ENCODE measurements at regions not wholly inside any gene's neighbourhood (a gene's known extent, or its start where the extent isn't known, plus 50 kb on each side); places are given as distances from the start of the nearest gene placed in this dataset.

- TF ChIP-seq POLR2AphosphoS5 (IDR thresholded peaks at IDR 0.05) (no peak), CTCF (IDR thresholded peaks at IDR 0.05) (no peak), EP300 (IDR thresholded peaks at IDR 0.05) (no peak), POLR2A (IDR thresholded peaks at IDR 0.05) (no peak)
Measured at GRCh38 chr5:117793963-117794362, 1194.4 kb downstream of the DTWD2 start.
